Liver (tissue), 3 donors: ENCODE measurements at regions not wholly inside any gene's neighbourhood (a gene's known extent, or its start where the extent isn't known, plus 50 kb on each side); places are given as distances from the start of the nearest gene placed in this dataset.

Experiments used
- CTCF ChIP-seq: fragments of 150-350 bp; IDR thresholded peaks from 2 replicates; pipeline ENCODE4 v1.5.1; 2017; ENCODE audit warnings: improper control_type of control experiment, low read depth, low read length; ENCODE audit not compliant: missing input control
- JUND ChIP-seq, 2 donors: IDR thresholded peaks; 2 replicates each; pipeline ENCODE4 v1.6.1; 2016; ENCODE audit warnings: antibody characterized with exemption in 2 of 2
- MAX ChIP-seq: IDR thresholded peaks from 2 replicates; pipeline ENCODE4 v1.6.1; 2016; ENCODE audit warnings: antibody characterized with exemption
- RAD21 ChIP-seq, 2 donors: IDR thresholded peaks; 2 replicates each; pipeline ENCODE4 v1.6.1; 2016; ENCODE audit warnings: antibody characterized with exemption in 2 of 2, mild to moderate bottlenecking in 2 of 2
- REST ChIP-seq: IDR thresholded peaks from 2 replicates; pipeline ENCODE4 v1.6.1; 2016; ENCODE audit warnings: antibody characterized with exemption, mild to moderate bottlenecking
- RXRA ChIP-seq, 2 donors: IDR thresholded peaks; 2 replicates each; pipeline ENCODE4 v1.6.1; 2017 to 2018; ENCODE audit warnings: antibody characterized with exemption in 2 of 2, mild to moderate bottlenecking in 1 of 2
- SP1 ChIP-seq: IDR thresholded peaks from 2 replicates; pipeline ENCODE4 v1.6.1; 2018; ENCODE audit warnings: antibody characterized with exemption, mild to moderate bottlenecking
- TAF1 ChIP-seq: conservative IDR thresholded peaks from 2 replicates; pipeline ENCODE4 v1.6.1; 2016; ENCODE audit warnings: antibody characterized with exemption, mild to moderate bottlenecking
- YY1 ChIP-seq: IDR thresholded peaks from 2 replicates; pipeline ENCODE4 v1.6.1; 2016; ENCODE audit warnings: antibody characterized with exemption, mild to moderate bottlenecking
- donor health status: healthy.
- donor health status: healthy.

- TF ChIP-seq YY1: no peak
- TF ChIP-seq JUND (IDR thresholded peaks at IDR 0.05): no peak
- TF ChIP-seq CTCF: no peak
- TF ChIP-seq SP1: no peak
- TF ChIP-seq RAD21 (IDR thresholded peaks at IDR 0.05): no peak
- no peak for TF ChIP-seq MAX
- no peak for TF ChIP-seq REST
- no peak for TF ChIP-seq TAF1
- TF ChIP-seq RXRA (IDR thresholded peaks at IDR 0.05): no peak
These were observed 90.4 kb downstream of the CEBPB start for GRCh38 chr20:50280851-50281655.
